HG03108 (cell line): ENCODE measurements at regions not wholly inside any gene's neighbourhood (a gene's known extent, or its start where the extent isn't known, plus 50 kb on each side); places are given as distances from the start of the nearest gene placed in this dataset.
"Not testable (repeated sequence)": the region's sequence is repeated elsewhere in the genome, so short reads cannot be mapped to it uniquely, and the experiment has no call there.

Experiments used
- ATAC-seq: cut with Tn5 transposase; IDR thresholded peaks from one replicate; pipeline ENCODE4 v1.9.1; 2021; ENCODE audit warnings: moderate library complexity; ENCODE audit not compliant: unreplicated experiment

DNA sequence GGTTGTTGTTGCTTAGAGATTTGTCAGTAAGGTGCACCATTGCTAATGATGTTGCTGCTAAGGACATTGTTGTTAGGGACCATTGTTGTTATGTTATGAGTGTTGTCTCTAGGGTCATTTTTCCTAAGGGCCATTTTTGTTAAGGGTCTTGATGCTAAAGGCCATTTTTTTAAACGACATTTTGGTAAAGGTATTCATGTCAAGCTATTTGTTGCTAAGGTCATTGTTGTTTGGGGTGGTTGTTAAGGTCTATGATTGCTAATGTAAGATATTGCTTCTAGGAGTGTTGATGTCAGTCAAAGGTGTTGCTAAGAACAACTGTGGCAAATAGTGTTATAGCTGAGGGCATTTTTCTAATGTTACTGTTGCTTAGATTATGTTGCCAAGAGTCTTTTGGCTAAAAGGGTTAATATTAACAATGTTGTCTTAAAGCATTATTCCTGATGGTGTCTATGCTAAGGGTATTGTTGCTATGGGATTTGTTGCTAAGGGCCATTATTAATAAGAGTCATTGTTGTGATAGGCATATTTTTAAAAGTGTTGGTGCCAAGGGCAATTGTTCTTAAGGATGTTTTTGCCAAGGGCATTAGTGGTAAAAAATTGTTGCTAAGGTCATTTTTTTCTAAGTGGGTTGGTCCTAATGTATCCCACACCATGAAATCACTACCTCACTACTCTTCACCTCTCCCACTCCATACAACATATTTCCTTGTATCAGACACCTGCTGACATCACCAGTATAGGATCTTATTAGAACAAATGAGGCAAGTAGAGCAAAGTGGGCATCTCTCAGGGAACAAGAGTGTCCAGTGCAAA is 56.2 kb downstream of the SPATA31A6 start:
- not testable (repeated sequence) for ATAC-seq

DNA sequence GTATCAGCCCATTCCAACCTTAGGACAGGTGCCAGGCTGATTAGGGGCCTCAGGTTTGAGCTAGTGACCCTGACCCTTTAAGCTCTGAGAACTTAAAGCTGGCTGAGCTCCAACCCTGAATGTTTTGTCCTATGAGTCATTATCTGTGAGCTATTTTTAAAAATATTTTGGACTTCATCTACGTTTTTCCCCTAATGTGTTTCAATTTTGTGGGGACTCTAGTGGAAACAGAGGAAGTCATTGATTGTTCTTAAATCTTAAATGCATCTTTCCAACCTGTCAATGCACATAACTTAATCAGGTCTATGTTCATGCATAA is 56.8 kb downstream of the SPATA31A6 start:
- not testable (repeated sequence) for ATAC-seq

DNA sequence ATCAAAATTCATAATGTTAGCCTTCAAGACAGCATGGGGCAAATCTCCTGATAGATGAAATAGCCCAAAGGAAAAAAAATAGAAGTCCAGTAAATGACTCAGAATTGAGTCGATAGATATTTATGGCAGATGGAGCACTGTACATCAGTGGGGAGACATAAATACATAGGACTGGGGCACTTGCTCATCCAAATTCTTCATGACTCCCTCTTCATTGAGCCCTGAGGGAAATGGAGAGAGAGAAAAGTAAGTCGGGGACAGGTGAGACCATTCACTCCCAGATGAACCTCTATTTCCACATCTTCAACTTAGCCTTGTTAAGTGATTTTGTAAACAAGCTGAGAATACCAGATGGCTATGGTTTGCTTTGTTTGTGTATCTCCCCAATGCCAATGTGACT is 59.8 kb downstream of the SPATA31A6 start:
- ATAC-seq, result not testable (repeated sequence)

DNA sequence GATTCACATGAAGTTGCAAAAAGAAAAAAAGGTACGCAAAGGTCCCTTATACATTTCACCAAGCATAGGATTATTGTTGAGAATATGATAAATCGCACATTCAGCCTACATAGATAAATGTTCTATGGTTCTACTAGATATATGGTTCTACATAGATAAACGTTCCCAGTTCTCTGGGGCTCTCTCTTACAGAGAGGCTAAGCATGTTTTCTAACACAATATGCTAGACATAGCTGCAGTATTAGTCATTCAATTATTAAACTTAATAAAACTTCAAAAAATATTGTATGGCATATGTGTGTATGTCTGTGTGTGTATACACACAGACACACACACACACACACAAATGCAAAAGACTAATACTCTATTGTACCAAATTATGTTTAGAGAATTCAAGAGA is 60.4 kb downstream of the SPATA31A6 start:
- not testable (repeated sequence) for ATAC-seq

DNA sequence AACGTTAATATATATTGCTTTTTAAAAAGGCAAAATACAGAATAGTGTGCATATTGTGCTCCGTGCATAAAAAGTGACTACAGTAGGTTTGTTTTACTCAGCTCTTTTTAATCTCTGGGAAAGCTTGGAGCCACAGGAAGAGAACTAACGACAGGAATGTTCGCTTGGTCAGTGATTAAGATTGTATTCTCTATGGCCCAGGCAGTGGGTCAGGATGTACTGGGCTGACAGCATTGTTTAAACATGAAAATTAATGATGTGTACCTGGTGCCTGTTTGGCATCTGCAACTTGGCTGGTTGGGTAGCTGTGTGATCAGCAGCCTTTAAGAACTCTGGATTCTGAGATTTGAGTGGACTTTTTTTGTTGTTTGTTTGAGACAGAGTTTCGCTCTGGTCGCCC is 85.3 kb downstream of the SPATA31A6 start:
- ATAC-seq, result not testable (repeated sequence)

DNA sequence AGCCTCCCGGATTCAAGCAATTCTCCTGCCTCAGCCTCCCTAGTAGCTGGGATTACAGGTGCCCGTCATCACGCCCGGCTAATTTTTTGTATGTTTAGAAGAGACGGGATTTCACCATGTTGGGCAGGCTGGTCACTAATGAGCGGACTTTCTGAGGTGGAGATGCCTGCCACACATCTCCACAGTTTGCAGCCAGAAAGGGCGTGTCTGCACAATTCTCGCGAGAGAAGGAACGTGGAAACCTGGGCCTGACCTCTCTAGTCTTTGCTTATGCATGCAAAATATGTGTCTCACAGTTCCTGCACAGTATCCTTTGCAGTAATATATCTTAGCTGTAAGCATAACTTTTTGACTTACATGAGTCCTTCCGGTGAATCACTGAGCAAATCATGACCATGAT is 85.7 kb downstream of the SPATA31A6 start:
- not testable (repeated sequence) for ATAC-seq

DNA sequence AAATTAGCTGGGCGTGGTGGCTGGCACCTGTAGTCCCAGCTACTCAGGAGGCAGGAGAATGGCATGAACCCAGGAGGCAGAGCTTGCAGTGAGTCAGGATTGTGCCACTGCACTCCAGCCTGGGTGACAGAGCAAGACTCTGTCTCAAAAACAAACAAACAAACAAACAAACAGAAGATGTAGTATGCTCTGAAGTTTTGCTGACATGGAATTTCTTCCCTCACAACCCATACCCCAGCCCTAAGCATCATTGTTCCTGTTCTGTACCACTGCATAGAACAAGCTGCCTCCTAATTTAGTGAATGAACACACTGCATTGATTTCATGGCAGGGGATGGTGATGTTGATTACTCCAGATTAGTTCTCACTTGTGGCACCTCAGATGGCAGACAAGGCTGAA is 89.7 kb downstream of the SPATA31A6 start:
- ATAC-seq, result not testable (repeated sequence)

DNA sequence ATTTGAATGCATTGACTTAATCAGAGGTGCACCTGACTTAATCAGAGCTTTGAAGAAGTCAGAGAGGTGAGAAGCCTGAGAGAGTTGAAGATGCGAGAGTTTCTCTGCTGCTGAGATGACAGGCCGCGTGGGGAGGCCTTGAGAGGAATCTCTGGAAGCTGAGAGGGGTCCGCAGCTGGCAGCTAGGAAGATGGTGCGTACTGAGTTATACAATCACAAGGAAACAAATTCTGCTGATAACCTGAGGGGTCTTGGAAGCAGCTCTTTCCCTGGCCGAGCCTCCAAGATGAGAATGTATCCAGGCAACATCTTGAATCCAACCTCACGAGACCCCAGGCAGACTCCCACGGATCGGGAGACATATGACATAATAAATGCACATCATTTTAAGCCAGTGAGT is 91.7 kb downstream of the SPATA31A6 start:
- ATAC-seq, result no peak

DNA sequence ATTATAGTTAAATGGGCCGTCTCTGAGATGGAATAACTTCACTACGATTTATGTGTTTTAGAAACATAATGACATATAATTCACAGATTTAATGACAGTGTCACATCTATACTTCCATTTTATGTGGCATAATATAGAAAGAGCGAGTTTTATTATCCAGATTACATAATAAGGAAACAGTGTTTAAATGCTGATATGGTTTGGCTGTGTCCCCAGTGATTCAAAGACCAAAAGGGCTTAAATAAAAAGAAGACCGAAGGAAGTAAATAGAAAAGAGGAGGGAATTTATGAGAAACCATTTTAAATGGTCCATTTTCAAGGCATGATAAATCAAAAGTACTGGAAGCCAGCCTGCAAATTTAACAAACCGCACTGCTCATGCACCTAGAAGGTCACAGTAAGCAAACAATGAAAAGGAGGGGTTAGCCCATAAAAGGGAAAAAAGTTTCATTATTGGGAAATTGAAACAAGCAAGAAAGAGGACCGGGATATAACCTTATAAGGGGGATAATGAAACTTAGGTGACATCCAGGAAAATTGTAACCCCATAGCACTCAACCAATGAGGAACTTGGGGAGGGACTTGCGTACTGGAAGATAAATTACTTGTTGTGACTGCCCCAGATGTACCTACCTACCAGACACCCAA is 99.2 kb downstream of the SPATA31A6 start:
- not testable (repeated sequence) for ATAC-seq

GRCh38 chr9:42283179-42283543 is 99.7 kb downstream of the SPATA31A6 start:
- ATAC-seq, result not testable (repeated sequence)

DNA sequence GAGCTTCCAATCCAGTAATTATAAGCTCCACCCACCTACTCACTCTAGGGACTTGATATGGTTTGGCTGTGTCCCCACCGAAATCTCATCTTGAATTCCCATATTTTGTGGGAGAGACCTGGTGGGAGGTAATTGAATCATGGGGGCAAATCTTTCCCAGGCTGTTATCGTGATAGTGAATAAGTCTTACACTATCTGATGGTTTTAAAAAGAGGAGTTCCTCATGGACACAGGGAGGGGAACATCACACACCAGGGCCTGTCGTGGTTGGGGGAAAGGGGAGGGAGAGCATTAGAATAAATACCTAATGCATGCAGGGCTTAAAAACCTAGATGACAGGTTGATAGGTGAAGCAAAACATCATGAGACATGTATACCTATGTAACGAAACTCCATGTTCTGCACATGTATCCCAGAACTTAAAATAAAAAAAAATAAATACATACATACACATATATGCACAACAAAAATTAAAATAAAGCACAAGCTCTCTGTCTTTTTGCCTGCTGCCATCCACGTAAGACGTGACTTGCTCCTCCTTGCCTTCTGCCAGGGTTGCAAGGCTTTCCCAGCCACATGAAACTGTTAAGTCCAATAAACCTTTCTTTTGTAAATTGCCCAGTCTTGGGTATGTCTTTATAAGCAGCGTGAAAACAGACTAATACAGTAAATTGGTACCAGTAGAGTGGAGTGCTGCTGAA is 102.8 kb downstream of the SPATA31A6 start:
- ATAC-seq, result not testable (repeated sequence)

DNA sequence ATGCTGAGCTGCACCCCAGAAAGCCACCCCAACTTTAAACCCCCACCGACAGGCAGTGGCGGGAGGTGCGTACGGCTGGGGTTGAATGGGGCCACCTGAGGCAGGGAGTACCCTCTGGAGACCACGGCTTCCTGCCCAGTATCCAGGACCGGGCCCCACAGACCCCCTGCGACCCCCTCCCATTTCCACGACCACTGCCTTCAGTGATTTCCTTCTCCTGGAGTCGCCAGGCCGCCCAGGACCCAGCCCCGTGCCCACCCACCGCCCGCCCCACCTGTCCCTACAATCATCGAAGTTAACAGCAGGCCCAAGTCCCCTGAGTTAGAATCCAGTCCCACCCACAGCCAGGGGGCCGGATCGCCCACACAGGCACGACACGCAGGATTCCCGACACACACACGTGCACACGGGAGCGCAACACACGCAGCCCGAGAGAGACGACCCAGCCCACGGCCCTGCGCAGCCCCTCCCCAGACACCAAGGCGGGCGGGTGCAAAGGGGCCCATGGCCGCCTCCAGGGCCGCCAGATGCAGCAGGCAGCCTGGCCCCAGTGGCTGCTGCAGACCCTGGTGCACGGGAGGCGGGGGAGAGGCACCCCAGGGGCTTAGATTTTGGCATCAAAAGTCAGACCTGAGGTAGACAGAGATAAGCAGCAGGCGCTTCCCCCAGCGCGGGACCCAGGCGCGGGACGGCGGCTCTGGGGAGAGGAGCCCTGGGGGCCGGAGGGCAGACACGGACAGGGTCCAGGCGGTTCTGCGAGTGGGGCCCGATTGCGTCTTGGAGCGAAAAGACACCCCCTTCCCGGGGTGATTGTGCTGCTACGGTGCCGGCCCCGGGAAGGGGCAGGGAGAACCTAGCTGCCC is 104.8 kb downstream of the SPATA31A6 start:
- ATAC-seq, result not testable (repeated sequence)

GRCh38 chr9:42288865-42289229 is 105.4 kb downstream of the SPATA31A6 start:
- not testable (repeated sequence) for ATAC-seq

GRCh38 chr9:42300124-42300523 is 116.7 kb downstream of the SPATA31A6 start:
- ATAC-seq, result not testable (repeated sequence)

- not testable (repeated sequence) for ATAC-seq
Measured at GRCh38 chr9:42306625-42307024, 123.2 kb downstream of the SPATA31A6 start.

DNA sequence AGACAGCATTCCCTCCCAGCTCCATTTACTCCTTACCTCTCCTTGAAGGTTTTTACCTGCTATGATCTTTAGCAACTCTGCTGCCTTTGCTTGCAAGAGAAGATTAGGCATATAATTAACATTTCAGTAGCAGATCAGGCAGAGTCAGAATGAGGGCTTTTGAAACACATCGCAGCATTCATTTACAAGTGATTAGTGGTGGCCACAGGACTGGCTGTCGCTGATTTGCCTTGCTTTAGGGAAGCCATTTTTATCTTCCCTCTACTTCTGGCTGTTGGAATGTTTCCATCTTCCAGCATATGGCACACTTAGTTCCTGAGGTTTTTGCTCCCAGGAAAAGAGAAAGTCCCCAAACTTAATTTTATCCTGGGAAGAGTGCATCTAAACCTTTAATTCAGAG is 124.0 kb downstream of the SPATA31A6 start:
- not testable (repeated sequence) for ATAC-seq

- not testable (repeated sequence) for ATAC-seq
Measured at GRCh38 chr9:42310972-42311371, 127.5 kb downstream of the SPATA31A6 start.

- not testable (repeated sequence) for ATAC-seq
Measured at GRCh38 chr9:42316026-42316425, 132.6 kb downstream of the SPATA31A6 start.

DNA sequence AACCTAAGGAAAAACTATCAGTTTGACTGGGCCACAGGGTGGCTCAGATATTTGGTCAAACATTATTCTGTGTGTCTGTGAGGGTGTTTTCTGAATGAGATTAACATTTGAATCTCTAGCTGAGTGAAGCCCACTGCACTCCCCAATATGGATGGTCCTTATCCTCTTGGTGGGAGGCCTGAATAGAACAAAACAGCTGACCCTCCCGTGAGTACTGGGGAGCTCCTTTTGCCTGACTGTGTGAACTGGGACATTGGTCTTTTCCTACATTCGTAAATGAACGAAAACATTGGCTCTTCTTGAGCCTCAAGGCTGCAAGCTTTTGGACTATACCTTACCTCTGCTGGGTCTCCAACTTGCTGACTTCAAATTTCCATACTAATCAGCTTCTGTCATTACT is 134.2 kb downstream of the SPATA31A6 start:
- not testable (repeated sequence) for ATAC-seq

DNA sequence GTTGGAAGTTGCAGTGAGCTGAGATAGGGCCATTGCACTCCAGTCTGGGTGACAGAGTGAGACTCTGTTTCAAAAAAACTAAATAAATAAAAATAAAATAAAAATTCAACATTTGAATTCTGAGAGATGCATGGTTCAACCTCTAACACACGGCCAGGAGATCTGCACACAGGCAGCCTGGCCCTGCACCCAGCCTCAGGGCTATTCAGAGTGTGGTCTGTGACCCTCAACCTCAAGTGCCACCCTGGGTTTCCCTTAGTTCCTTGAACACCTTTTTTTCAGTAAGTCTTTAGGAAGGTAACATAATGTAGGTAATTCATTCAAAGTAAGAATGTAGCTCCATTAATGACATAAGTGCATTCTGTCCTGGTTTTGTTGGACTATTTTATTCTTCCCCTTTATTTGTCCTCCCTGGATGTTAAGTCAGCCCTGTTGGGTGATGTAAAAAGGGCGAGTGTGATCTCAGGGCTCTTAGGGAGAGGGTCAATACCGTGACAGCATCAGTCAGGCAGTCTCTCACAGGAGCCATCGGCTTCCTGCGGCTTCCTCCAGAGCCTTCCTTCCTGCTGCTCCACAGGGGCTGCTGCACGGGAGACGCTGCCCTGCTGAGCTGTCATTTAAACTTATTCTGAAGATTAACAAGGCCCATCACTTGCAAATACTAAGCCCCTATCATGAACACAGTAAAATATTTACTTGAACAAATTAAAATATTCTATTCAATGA is 139.8 kb downstream of the SPATA31A6 start:
- ATAC-seq, result not testable (repeated sequence)
